CD4-positive, alpha-beta T cell treated with Interleukin-17A for 4 hours (primary cell): ENCODE measurements at regions not wholly inside any gene's neighbourhood (a gene's known extent, or its start where the extent isn't known, plus 50 kb on each side); places are given as distances from the start of the nearest gene placed in this dataset.
A peak's percentile ranks its signal among the peaks of the same experiment; 100 is the strongest.
"Not testable (repeated sequence)": the region's sequence is repeated elsewhere in the genome, so short reads cannot be mapped to it uniquely, and the experiment has no call there.

Experiments
- DNase-seq: peaks from one replicate; pipeline ENCODE4 v3.0.0-alpha.2; 2020; ENCODE audit warnings: mixed read lengths

GRCh38 chr6:27163834-27164233, 83.7 kb upstream of the PRSS16 start:
- no peak for DNase-seq

- DNase-seq, result no peak
Observed at GRCh38 chr6:27168108-27168507, 79.4 kb upstream of the PRSS16 start.

- DNase-seq, result no peak
Observed at GRCh38 chr6:27168586-27169443, 78.7 kb upstream of the PRSS16 start.

GRCh38 chr6:27172524-27173231, 74.8 kb upstream of the PRSS16 start:
- not testable (repeated sequence) for DNase-seq

GRCh38 chr6:27173232-27173601, 74.3 kb upstream of the PRSS16 start:
- not testable (repeated sequence) for DNase-seq

- DNase-seq, result no peak
Observed at GRCh38 chr6:27174958-27175357, 72.5 kb upstream of the PRSS16 start.

- peak; percentile 5 for DNase-seq
Observed at GRCh38 chr6:27176096-27176495, 71.4 kb upstream of the PRSS16 start.

GRCh38 chr6:27176523-27177484, 70.7 kb upstream of the PRSS16 start:
- peak; percentile 78 for DNase-seq

GRCh38 chr6:27177485-27178406, 69.8 kb upstream of the PRSS16 start:
- peak; percentile 73 for DNase-seq

GRCh38 chr6:27178407-27178730, 69.1 kb upstream of the PRSS16 start:
- peak; percentile 16 for DNase-seq

- DNase-seq, result no peak
Observed at GRCh38 chr6:27178860-27179259, 68.6 kb upstream of the PRSS16 start.

- DNase-seq, result no peak
Observed at GRCh38 chr6:27183060-27183832, 64.3 kb upstream of the PRSS16 start.

- no peak for DNase-seq
Observed at GRCh38 chr6:27187231-27188060, 60.1 kb upstream of the PRSS16 start.

GRCh38 chr6:27188061-27188884, 59.2 kb upstream of the PRSS16 start:
- DNase-seq, result peak; percentile 38

GRCh38 chr6:27188885-27189418, 58.5 kb upstream of the PRSS16 start:
- peak; percentile 70 for DNase-seq

GRCh38 chr6:27190126-27190525, 57.4 kb upstream of the PRSS16 start:
- no peak for DNase-seq

- DNase-seq, result not testable (repeated sequence)
Observed at GRCh38 chr6:27194453-27194852, 53.0 kb upstream of the PRSS16 start.

- DNase-seq, result not testable (repeated sequence)
Observed at GRCh38 chr6:27195547-27195946, 52.0 kb upstream of the PRSS16 start.
